ENCODE measurements at regions not wholly inside any gene's neighbourhood (a gene's known extent, or its start where the extent isn't known, plus 50 kb on each side); places are given as distances from the start of the nearest gene placed in this dataset.

- H3K27ac ChIP-seq (ENCODE audit: low read length): no peak overlapping the region
- no peaks in the 10 kb centered on the region for H3K36me3 ChIP-seq (ENCODE audit: control insufficient read depth in 2 of 2, insufficient read depth in 2 of 2, low read length in 2 of 2)
- H3K4me1 ChIP-seq (ENCODE audit: control insufficient read depth, insufficient read depth, low read length): peaks cover 17% of the 10 kb centered on the region
- H3K9me3 ChIP-seq (ENCODE audit: control insufficient read depth in 2 of 2, low read length in 2 of 2): no peaks in the 10 kb centered on the region
- no peak overlapping the region for H3K4me3 ChIP-seq (ENCODE audit: low read length in 2 of 2)
- H3K9ac ChIP-seq (ENCODE audit: low read length in 2 of 2): no peak overlapping the region
- no peaks in the 10 kb centered on the region for H3K27me3 ChIP-seq (ENCODE audit: control insufficient read depth in 1 of 2, insufficient read depth in 2 of 2, low read length in 2 of 2)
Observed at GRCh38 chr2:30368258-30368657, 78.8 kb upstream of the LCLAT1 start.

GRCh38 chr2:30371028-30371689 is 75.9 kb upstream of the LCLAT1 start:
- Histone ChIP-seq H3K4me3 (ENCODE audit: low read length in 2 of 2) (no peak overlapping the region), H3K27ac (ENCODE audit: low read length) (no peak overlapping the region), H3K36me3 (ENCODE audit: control insufficient read depth in 2 of 2, insufficient read depth in 2 of 2, low read length in 2 of 2) (no peaks in the 10 kb centered on the region)

GRCh38 chr2:30371772-30372373 is 75.2 kb upstream of the LCLAT1 start:
- no peaks in the 10 kb centered on the region for H3K36me3 ChIP-seq (ENCODE audit: control insufficient read depth in 2 of 2, insufficient read depth in 2 of 2, low read length in 2 of 2)
- peaks cover 8% of the 10 kb centered on the region for H3K4me1 ChIP-seq (ENCODE audit: control insufficient read depth, insufficient read depth, low read length)
- no peaks in the 10 kb centered on the region for H3K27me3 ChIP-seq (ENCODE audit: control insufficient read depth in 1 of 2, insufficient read depth in 2 of 2, low read length in 2 of 2)
- H3K4me3 ChIP-seq (ENCODE audit: low read length in 2 of 2): no peak overlapping the region
- no peak overlapping the region for H3K9ac ChIP-seq (ENCODE audit: low read length in 2 of 2)
- no peaks in the 10 kb centered on the region for H3K9me3 ChIP-seq (ENCODE audit: control insufficient read depth in 2 of 2, low read length in 2 of 2)
- H3K27ac ChIP-seq (ENCODE audit: low read length): no peak overlapping the region

More at GRCh38 chr2:30371028-30371689, 75.9 kb upstream of the LCLAT1 start:
- Histone ChIP-seq H3K9me3 (ENCODE audit: control insufficient read depth in 2 of 2, low read length in 2 of 2) (no peaks in the 10 kb centered on the region), H3K27me3 (ENCODE audit: control insufficient read depth in 1 of 2, insufficient read depth in 2 of 2, low read length in 2 of 2) (no peaks in the 10 kb centered on the region), H3K9ac (ENCODE audit: low read length in 2 of 2) (no peak overlapping the region), H3K4me1 (ENCODE audit: control insufficient read depth, insufficient read depth, low read length) (peaks cover 13% of the 10 kb centered on the region)

- H3K9ac ChIP-seq (ENCODE audit: low read length in 2 of 2): no peak overlapping the region
- H3K4me3 ChIP-seq (ENCODE audit: low read length in 2 of 2): no peak overlapping the region
- no peaks in the 10 kb centered on the region for H3K36me3 ChIP-seq (ENCODE audit: control insufficient read depth in 2 of 2, insufficient read depth in 2 of 2, low read length in 2 of 2)
- H3K27ac ChIP-seq (ENCODE audit: low read length): no peak overlapping the region
- no peaks in the 10 kb centered on the region for H3K9me3 ChIP-seq (ENCODE audit: control insufficient read depth in 2 of 2, low read length in 2 of 2)
- H3K4me1 ChIP-seq (ENCODE audit: control insufficient read depth, insufficient read depth, low read length): peaks cover 3% of the 10 kb centered on the region
- no peaks in the 10 kb centered on the region for H3K27me3 ChIP-seq (ENCODE audit: control insufficient read depth in 1 of 2, insufficient read depth in 2 of 2, low read length in 2 of 2)
Observed at GRCh38 chr2:30372826-30373225, 74.2 kb upstream of the LCLAT1 start.

- H3K27ac ChIP-seq (ENCODE audit: low read length): no peak overlapping the region
- peaks cover 3% of the 10 kb centered on the region for H3K4me1 ChIP-seq (ENCODE audit: control insufficient read depth, insufficient read depth, low read length)
- H3K27me3 ChIP-seq (ENCODE audit: control insufficient read depth in 1 of 2, insufficient read depth in 2 of 2, low read length in 2 of 2): no peaks in the 10 kb centered on the region
- H3K36me3 ChIP-seq (ENCODE audit: control insufficient read depth in 2 of 2, insufficient read depth in 2 of 2, low read length in 2 of 2): no peaks in the 10 kb centered on the region
- H3K9ac ChIP-seq (ENCODE audit: low read length in 2 of 2): no peak overlapping the region
- H3K4me3 ChIP-seq (ENCODE audit: low read length in 2 of 2): no peak overlapping the region
- H3K9me3 ChIP-seq (ENCODE audit: control insufficient read depth in 2 of 2, low read length in 2 of 2): no peaks in the 10 kb centered on the region
Observed at GRCh38 chr2:30373881-30374302, 73.2 kb upstream of the LCLAT1 start.

GRCh38 chr2:30374380-30374779 is 72.7 kb upstream of the LCLAT1 start:
- Histone ChIP-seq H3K4me3 (ENCODE audit: low read length in 2 of 2) (no peak overlapping the region), H3K9ac (ENCODE audit: low read length in 2 of 2) (no peak overlapping the region), H3K4me1 (ENCODE audit: control insufficient read depth, insufficient read depth, low read length) (peaks cover 3% of the 10 kb centered on the region), H3K27ac (ENCODE audit: low read length) (no peak overlapping the region), H3K9me3 (ENCODE audit: control insufficient read depth in 2 of 2, low read length in 2 of 2) (no peaks in the 10 kb centered on the region), H3K27me3 (ENCODE audit: control insufficient read depth in 1 of 2, insufficient read depth in 2 of 2, low read length in 2 of 2) (no peaks in the 10 kb centered on the region), H3K36me3 (ENCODE audit: control insufficient read depth in 2 of 2, insufficient read depth in 2 of 2, low read length in 2 of 2) (no peaks in the 10 kb centered on the region)

- H3K27me3 ChIP-seq (ENCODE audit: control insufficient read depth in 1 of 2, insufficient read depth in 2 of 2, low read length in 2 of 2): no peaks in the 10 kb centered on the region
- H3K9ac ChIP-seq (ENCODE audit: low read length in 2 of 2): no peak overlapping the region
- peaks cover 3% of the 10 kb centered on the region for H3K4me1 ChIP-seq (ENCODE audit: control insufficient read depth, insufficient read depth, low read length)
- no peaks in the 10 kb centered on the region for H3K9me3 ChIP-seq (ENCODE audit: control insufficient read depth in 2 of 2, low read length in 2 of 2)
- H3K36me3 ChIP-seq (ENCODE audit: control insufficient read depth in 2 of 2, insufficient read depth in 2 of 2, low read length in 2 of 2): no peaks in the 10 kb centered on the region
- H3K27ac ChIP-seq (ENCODE audit: low read length): no peak overlapping the region
- H3K4me3 ChIP-seq (ENCODE audit: low read length in 2 of 2): no peak overlapping the region
Observed at GRCh38 chr2:30375915-30376314, 71.1 kb upstream of the LCLAT1 start.

- no peak overlapping the region for H3K4me3 ChIP-seq (ENCODE audit: low read length in 2 of 2)
- H3K36me3 ChIP-seq (ENCODE audit: control insufficient read depth in 2 of 2, insufficient read depth in 2 of 2, low read length in 2 of 2): no peaks in the 10 kb centered on the region
- no peaks in the 10 kb centered on the region for H3K9me3 ChIP-seq (ENCODE audit: control insufficient read depth in 2 of 2, low read length in 2 of 2)
- no peaks in the 10 kb centered on the region for H3K27me3 ChIP-seq (ENCODE audit: control insufficient read depth in 1 of 2, insufficient read depth in 2 of 2, low read length in 2 of 2)
- H3K9ac ChIP-seq (ENCODE audit: low read length in 2 of 2): no peak overlapping the region
- no peaks in the 10 kb centered on the region for H3K4me1 ChIP-seq (ENCODE audit: control insufficient read depth, insufficient read depth, low read length)
- H3K27ac ChIP-seq (ENCODE audit: low read length): no peak overlapping the region
Observed at GRCh38 chr2:30379481-30379880, 67.6 kb upstream of the LCLAT1 start.

GRCh38 chr2:30380824-30381223 is 66.2 kb upstream of the LCLAT1 start:
- H3K9ac ChIP-seq (ENCODE audit: low read length in 2 of 2): no peak overlapping the region
- H3K4me1 ChIP-seq (ENCODE audit: control insufficient read depth, insufficient read depth, low read length): no peaks in the 10 kb centered on the region
- no peaks in the 10 kb centered on the region for H3K9me3 ChIP-seq (ENCODE audit: control insufficient read depth in 2 of 2, low read length in 2 of 2)
- H3K36me3 ChIP-seq (ENCODE audit: control insufficient read depth in 2 of 2, insufficient read depth in 2 of 2, low read length in 2 of 2): no peaks in the 10 kb centered on the region
- H3K27ac ChIP-seq (ENCODE audit: low read length): no peak overlapping the region
- no peaks in the 10 kb centered on the region for H3K27me3 ChIP-seq (ENCODE audit: control insufficient read depth in 1 of 2, insufficient read depth in 2 of 2, low read length in 2 of 2)
- no peak overlapping the region for H3K4me3 ChIP-seq (ENCODE audit: low read length in 2 of 2)

GRCh38 chr2:30382162-30382783 is 64.8 kb upstream of the LCLAT1 start:
- Histone ChIP-seq H3K36me3 (ENCODE audit: control insufficient read depth in 2 of 2, insufficient read depth in 2 of 2, low read length in 2 of 2) (no peaks in the 10 kb centered on the region), H3K27ac (ENCODE audit: low read length) (no peak overlapping the region), H3K27me3 (ENCODE audit: control insufficient read depth in 1 of 2, insufficient read depth in 2 of 2, low read length in 2 of 2) (no peaks in the 10 kb centered on the region)

GRCh38 chr2:30382995-30383394 is 64.1 kb upstream of the LCLAT1 start:
- Histone ChIP-seq H3K27me3 (ENCODE audit: control insufficient read depth in 1 of 2, insufficient read depth in 2 of 2, low read length in 2 of 2) (no peaks in the 10 kb centered on the region), H3K9ac (ENCODE audit: low read length in 2 of 2) (no peak overlapping the region), H3K4me3 (ENCODE audit: low read length in 2 of 2) (no peak overlapping the region), H3K4me1 (ENCODE audit: control insufficient read depth, insufficient read depth, low read length) (no peaks in the 10 kb centered on the region), H3K27ac (ENCODE audit: low read length) (no peak overlapping the region), H3K9me3 (ENCODE audit: control insufficient read depth in 2 of 2, low read length in 2 of 2) (no peaks in the 10 kb centered on the region), H3K36me3 (ENCODE audit: control insufficient read depth in 2 of 2, insufficient read depth in 2 of 2, low read length in 2 of 2) (no peaks in the 10 kb centered on the region)

More at GRCh38 chr2:30382162-30382783, 64.8 kb upstream of the LCLAT1 start:
- Histone ChIP-seq H3K4me3 (ENCODE audit: low read length in 2 of 2) (no peak overlapping the region), H3K4me1 (ENCODE audit: control insufficient read depth, insufficient read depth, low read length) (no peaks in the 10 kb centered on the region), H3K9ac (ENCODE audit: low read length in 2 of 2) (no peak overlapping the region), H3K9me3 (ENCODE audit: control insufficient read depth in 2 of 2, low read length in 2 of 2) (no peaks in the 10 kb centered on the region)

All from stomach smooth muscle (tissue), 2 donors.